Neural crest cell (in vitro differentiated cells): ENCODE measurements at regions not wholly inside any gene's neighbourhood (a gene's known extent, or its start where the extent isn't known, plus 50 kb on each side); places are given as distances from the start of the nearest gene placed in this dataset.

ENCODE experiments used
- DNase-seq: peaks from one replicate; pipeline ENCODE4 v3.0.0; 2021; ENCODE audit warnings: low read depth, mixed read lengths, low spot score
- H3K27ac Mint-ChIP-seq: one replicate; pipeline ENCODE4 v1.8.0; 2021; ENCODE audit warnings: mild to moderate bottlenecking, mixed read lengths; ENCODE audit not compliant: unreplicated experiment
- H3K27me3 Mint-ChIP-seq: 2 replicates; pipeline ENCODE4 v1.8.0; 2021; ENCODE audit warnings: low read depth, mild to moderate bottlenecking, mixed read lengths
- H3K36me3 Mint-ChIP-seq: 2 replicates; pipeline ENCODE4 v1.8.0; 2021; ENCODE audit warnings: low read depth, mild to moderate bottlenecking, mixed read lengths
- H3K4me1 Mint-ChIP-seq: 2 replicates; pipeline ENCODE4 v1.8.0; 2021; ENCODE audit warnings: mixed read lengths
- H3K4me3 Mint-ChIP-seq: one replicate; pipeline ENCODE4 v1.8.0; 2021; ENCODE audit warnings: mild to moderate bottlenecking, mixed read lengths
- H3K9me3 Mint-ChIP-seq: 2 replicates; pipeline ENCODE4 v1.8.0; 2021; ENCODE audit warnings: mixed read lengths
- TF ChIP-seq, protein P1 (sequence below): fragments of 200-600 bp; sonication (generic); conservative IDR thresholded peaks from 2 replicates; pipeline ENCODE4 v1.5.0; 2021; ENCODE audit warnings: antibody characterized with exemption, mild to moderate bottlenecking

DNA sequence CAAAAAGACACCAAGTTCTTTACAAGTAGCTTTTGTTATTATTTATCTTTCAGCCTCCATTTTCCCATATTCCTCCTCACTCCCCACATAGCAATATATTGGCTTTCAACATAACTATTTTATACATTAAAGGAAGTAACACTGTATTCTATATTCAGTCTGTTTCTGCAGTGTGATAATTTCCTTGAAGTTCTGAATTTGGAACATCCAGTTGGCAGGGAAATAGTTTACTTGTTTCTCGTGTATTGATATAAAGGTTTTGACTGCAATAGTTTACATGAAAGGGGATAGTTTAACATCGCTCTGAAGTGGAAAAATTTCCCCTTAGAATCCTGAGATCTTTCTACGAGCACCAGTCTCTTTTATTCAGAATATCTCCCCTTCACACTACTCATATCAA is 341.5 kb upstream of the ANO3 start:
- no peak overlapping the region for H3K27ac Mint-ChIP-seq
- H3K36me3 Mint-ChIP-seq, result no peaks in the 10 kb centered on the region
- TF ChIP-seq, protein P1, sequence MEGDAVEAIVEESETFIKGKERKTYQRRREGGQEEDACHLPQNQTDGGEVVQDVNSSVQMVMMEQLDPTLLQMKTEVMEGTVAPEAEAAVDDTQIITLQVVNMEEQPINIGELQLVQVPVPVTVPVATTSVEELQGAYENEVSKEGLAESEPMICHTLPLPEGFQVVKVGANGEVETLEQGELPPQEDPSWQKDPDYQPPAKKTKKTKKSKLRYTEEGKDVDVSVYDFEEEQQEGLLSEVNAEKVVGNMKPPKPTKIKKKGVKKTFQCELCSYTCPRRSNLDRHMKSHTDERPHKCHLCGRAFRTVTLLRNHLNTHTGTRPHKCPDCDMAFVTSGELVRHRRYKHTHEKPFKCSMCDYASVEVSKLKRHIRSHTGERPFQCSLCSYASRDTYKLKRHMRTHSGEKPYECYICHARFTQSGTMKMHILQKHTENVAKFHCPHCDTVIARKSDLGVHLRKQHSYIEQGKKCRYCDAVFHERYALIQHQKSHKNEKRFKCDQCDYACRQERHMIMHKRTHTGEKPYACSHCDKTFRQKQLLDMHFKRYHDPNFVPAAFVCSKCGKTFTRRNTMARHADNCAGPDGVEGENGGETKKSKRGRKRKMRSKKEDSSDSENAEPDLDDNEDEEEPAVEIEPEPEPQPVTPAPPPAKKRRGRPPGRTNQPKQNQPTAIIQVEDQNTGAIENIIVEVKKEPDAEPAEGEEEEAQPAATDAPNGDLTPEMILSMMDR, result no peak
- H3K27me3 Mint-ChIP-seq, result no peaks in the 10 kb centered on the region
- DNase-seq, result no peak
- no peak overlapping the region for H3K4me3 Mint-ChIP-seq
- no peaks in the 10 kb centered on the region for H3K4me1 Mint-ChIP-seq
- no peaks in the 10 kb centered on the region for H3K9me3 Mint-ChIP-seq

DNA sequence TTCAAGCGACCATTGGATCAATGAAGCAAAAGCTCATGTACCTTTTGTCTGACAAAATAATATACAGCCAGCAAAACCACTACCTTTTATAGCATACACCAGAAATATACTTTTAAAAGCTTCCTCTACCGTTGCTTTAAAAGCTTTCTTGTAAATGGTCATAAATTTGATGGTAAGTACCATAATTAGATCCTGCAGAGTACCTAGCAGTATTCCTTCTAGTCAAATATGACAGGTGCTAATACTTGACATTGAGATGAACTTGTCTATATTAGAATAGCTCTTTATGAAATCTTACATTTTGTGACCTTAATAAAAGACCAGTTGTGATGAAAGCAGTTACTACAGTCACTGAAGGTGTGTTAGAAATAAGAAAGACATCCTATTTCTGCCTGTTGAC is 340.5 kb upstream of the ANO3 start:
- no peaks in the 10 kb centered on the region for H3K27me3 Mint-ChIP-seq
- H3K27ac Mint-ChIP-seq, result no peak overlapping the region
- no peaks in the 10 kb centered on the region for H3K9me3 Mint-ChIP-seq
- no peaks in the 10 kb centered on the region for H3K4me1 Mint-ChIP-seq
- TF ChIP-seq, protein P1, result no peak
- no peaks in the 10 kb centered on the region for H3K36me3 Mint-ChIP-seq
- H3K4me3 Mint-ChIP-seq, result no peak overlapping the region
- no peak for DNase-seq

DNA sequence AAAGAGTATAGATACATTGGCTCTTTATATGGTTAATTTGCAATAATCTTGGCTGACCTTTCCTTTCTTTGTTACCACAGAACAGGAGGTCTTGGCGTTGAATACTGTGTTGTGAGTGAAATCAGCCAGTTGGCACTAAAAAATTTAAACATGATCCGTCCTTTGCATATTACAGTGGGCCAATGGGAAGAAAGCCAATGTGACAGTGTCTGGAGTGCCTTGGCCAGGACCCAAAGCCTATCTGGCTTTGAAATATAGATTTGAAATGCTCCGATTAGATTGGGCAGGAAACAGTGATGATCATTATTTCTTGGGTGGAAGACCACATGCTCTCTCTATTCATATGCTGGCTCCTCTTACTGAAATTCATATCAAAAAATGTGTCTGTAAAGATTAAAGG is 339.6 kb upstream of the ANO3 start:
- Mint-ChIP-seq H3K36me3 (no peaks in the 10 kb centered on the region), H3K4me1 (no peaks in the 10 kb centered on the region), H3K27me3 (no peaks in the 10 kb centered on the region), H3K27ac (no peak overlapping the region), H3K4me3 (no peak overlapping the region), H3K9me3 (no peaks in the 10 kb centered on the region)
- TF ChIP-seq, protein P1, result no peak
- DNase-seq, result no peak

DNA sequence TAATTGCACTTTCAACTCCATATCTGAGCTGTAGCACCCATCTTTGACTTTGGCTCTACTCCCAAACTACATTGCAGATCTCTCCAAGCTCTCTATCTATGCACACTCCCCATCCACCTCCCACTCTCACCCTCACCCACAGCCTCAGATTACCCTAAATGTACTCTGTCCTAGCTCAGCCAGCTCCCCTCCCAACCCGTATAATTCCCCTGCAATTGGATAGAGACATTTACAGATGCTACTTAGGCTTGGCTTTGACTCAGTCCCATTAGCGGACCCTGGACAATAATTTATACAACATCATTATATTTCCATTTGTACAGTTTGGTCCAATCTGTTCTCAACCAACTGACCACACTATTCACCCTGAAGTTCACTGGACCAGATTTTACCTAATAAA is 338.9 kb upstream of the ANO3 start:
- Mint-ChIP-seq H3K4me1 (no peaks in the 10 kb centered on the region), H3K9me3 (no peaks in the 10 kb centered on the region), H3K27ac (no peak overlapping the region), H3K36me3 (no peaks in the 10 kb centered on the region), H3K27me3 (no peaks in the 10 kb centered on the region), H3K4me3 (no peak overlapping the region)
- DNase-seq, result no peak
- TF ChIP-seq, protein P1, result no peak

DNA sequence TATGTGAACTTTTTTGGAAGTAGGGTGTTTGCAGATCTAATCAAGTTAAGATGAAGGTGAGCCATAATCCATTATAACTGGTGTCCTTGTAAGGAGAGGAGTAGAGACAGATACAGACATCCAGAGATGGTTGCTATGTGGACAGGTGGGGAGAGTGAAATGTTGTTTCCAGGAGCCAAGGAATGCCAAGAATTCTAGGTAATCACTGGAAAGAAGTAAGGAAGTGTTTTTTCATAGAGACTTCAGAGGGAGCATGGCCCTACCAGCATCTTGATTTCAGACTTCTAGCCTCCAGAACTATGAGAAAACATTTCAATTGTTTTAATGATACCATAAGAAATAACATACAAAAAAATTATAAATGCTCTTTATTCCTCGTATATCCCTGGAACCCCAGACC is 320.5 kb upstream of the ANO3 start:
- no peaks in the 10 kb centered on the region for H3K36me3 Mint-ChIP-seq
- TF ChIP-seq, protein P1, result no peak

DNA sequence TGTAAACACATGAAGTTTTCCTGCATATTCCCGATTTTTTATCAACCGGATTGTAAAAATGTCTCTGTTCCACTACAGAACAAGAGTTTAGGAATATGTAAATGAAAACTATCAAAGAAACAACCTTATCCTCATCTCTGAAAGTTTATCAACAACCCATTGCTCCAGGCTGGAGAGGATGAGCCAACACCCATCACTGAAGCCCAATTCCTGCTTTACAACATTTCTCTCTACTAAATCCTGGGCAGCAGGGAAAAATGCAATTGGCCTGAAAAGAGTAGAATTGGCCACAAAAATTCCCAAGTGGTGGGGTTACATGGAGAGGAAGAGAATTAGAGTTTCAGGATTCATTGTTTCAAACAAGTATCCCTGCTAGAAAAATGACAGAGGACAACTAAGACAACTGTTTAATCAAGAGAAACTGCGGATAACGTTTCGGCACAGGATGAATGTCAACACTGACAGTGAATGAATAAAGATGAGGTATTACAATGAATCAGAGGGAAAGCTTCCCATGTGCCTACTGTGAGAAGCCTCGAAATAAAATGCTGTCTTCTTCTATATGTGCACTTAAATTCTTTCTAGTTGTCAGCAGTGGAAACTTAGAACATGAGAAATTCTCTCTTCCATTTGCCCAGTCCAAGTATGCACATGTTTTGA is 317.3 kb upstream of the ANO3 start:
- Mint-ChIP-seq H3K4me3 (no peak overlapping the region), H3K4me1 (no peaks in the 10 kb centered on the region)
- DNase-seq, result no peak

More for the DNA sequence above, 320.5 kb upstream of the ANO3 start:
- DNase-seq, result no peak
- peaks cover 3% of the 10 kb centered on the region for H3K9me3 Mint-ChIP-seq
- no peaks in the 10 kb centered on the region for H3K4me1 Mint-ChIP-seq
- no peak overlapping the region for H3K4me3 Mint-ChIP-seq
- no peaks in the 10 kb centered on the region for H3K27me3 Mint-ChIP-seq
- no peak overlapping the region for H3K27ac Mint-ChIP-seq

More for the DNA sequence above, 317.3 kb upstream of the ANO3 start:
- Mint-ChIP-seq H3K27ac (no peak overlapping the region), H3K27me3 (no peaks in the 10 kb centered on the region), H3K9me3 (peaks cover 3% of the 10 kb centered on the region), H3K36me3 (no peaks in the 10 kb centered on the region)
- TF ChIP-seq, protein P1, result no peak
